Hepatocyte (in vitro differentiated cells): ENCODE measurements at regions not wholly inside any gene's neighbourhood (a gene's known extent, or its start where the extent isn't known, plus 50 kb on each side); places are given as distances from the start of the nearest gene placed in this dataset.

Experiments used
- DNase-seq: peaks from one replicate; pipeline ENCODE4 v3.0.0-alpha.2; 2016; ENCODE audit warnings: low spot score
- H2AFZ ChIP-seq: fragments of 200-600 bp; sonication (generic); 2 replicates; pipeline ENCODE4 v1.6.0; 2016; ENCODE audit warnings: antibody characterized with exemption, mild to moderate bottlenecking
- H3K27ac ChIP-seq: fragments of 200-600 bp; sonication (generic); 2 replicates; pipeline ENCODE4 v1.5.1; 2016; ENCODE audit warnings: mild to moderate bottlenecking
- H3K27me3 ChIP-seq: fragments of 200-600 bp; sonication (generic); 2 replicates; pipeline ENCODE4 v1.6.1; 2016
- H3K36me3 ChIP-seq: fragments of 200-600 bp; sonication (generic); replicated peaks from 2 replicates; pipeline ENCODE4 v1.5.1; 2016; ENCODE audit warnings: low read depth; ENCODE audit not compliant: insufficient read depth
- H3K4me1 ChIP-seq: fragments of 200-600 bp; sonication (generic); 2 replicates; pipeline ENCODE4 v1.5.1; 2016; ENCODE audit warnings: mild to moderate bottlenecking, moderate library complexity; ENCODE audit not compliant: insufficient read depth
- H3K4me2 ChIP-seq: fragments of 200-600 bp; sonication (generic); 2 replicates; pipeline ENCODE4 v1.6.0; 2016
- H3K4me3 ChIP-seq: fragments of 200-600 bp; sonication (generic); 2 replicates; pipeline ENCODE4 v1.5.1; 2016; ENCODE audit warnings: mild to moderate bottlenecking
- H3K79me2 ChIP-seq: fragments of 200-600 bp; sonication (generic); 2 replicates; pipeline ENCODE4 v1.6.0; 2017; ENCODE audit warnings: mild to moderate bottlenecking
- H3K9me2 ChIP-seq: fragments of 200-600 bp; sonication (generic); replicated peaks from 2 replicates; pipeline ENCODE4 v1.6.0; 2017; ENCODE audit warnings: mild to moderate bottlenecking; ENCODE audit not compliant: insufficient read depth
- H3K9me3 ChIP-seq: fragments of 200-600 bp; sonication (generic); 2 replicates; pipeline ENCODE4 v1.5.1; 2016; ENCODE audit warnings: low read depth, mild to moderate bottlenecking
- H4K20me1 ChIP-seq: fragments of 200-600 bp; sonication (generic); 2 replicates; pipeline ENCODE4 v1.6.0; 2016; ENCODE audit warnings: mild to moderate bottlenecking; ENCODE audit not compliant: insufficient read depth, poor library complexity, severe bottlenecking
- CTCF ChIP-seq: fragments of 200-600 bp; sonication (generic); IDR thresholded peaks from 2 replicates; pipeline ENCODE4 v1.5.1; 2016; ENCODE audit warnings: antibody characterized with exemption, mild to moderate bottlenecking; ENCODE audit not compliant: poor library complexity
- EZH2 ChIP-seq: fragments of 200-600 bp; sonication (generic); IDR thresholded peaks from 2 replicates; pipeline ENCODE4 v1.6.1; 2016; ENCODE audit warnings: antibody characterized with exemption, mild to moderate bottlenecking, borderline replicate concordance
- EZH2phosphoT487 ChIP-seq: fragments of 200-600 bp; sonication (generic); IDR thresholded peaks from one replicate; pipeline ENCODE4 v1.6.1; 2018; ENCODE audit warnings: antibody characterized with exemption, mild to moderate bottlenecking, low read depth, moderate library complexity; ENCODE audit not compliant: unreplicated experiment, severe bottlenecking
- WGBS: methylation state at CpG from one replicate; pipeline ENCODE4 v1.1.6; 2016; ENCODE audit warnings: low lambda C conversion rate; ENCODE audit errors: missing lambda C conversion rate; 5-methylcytosine and 5-hydroxymethylcytosine counted together

- H3K79me2 ChIP-seq = no peaks in the 10 kb centered on the region
- no peaks in the 10 kb centered on the region for H3K4me1 ChIP-seq
- TF ChIP-seq EZH2phosphoT487 (no peak), CTCF (no peak), EZH2 (no peak)
- no peaks in the 10 kb centered on the region for H3K36me3 ChIP-seq
- no peaks in the 10 kb centered on the region for H3K9me3 ChIP-seq
- no peak overlapping the region for H3K4me3 ChIP-seq
- DNase-seq = no peak
- H4K20me1 ChIP-seq = no peaks in the 10 kb centered on the region
- H2AFZ ChIP-seq = no peak overlapping the region
- H3K4me2 ChIP-seq = no peak overlapping the region
- H3K27me3 ChIP-seq = no peaks in the 10 kb centered on the region
- H3K9me2 ChIP-seq = no peaks in the 10 kb centered on the region
- no peak overlapping the region for H3K27ac ChIP-seq
These were observed 188.7 kb upstream of the TLE4 start for GRCh38 chr9:79383096-79383495.

GRCh38 chr9:79384091-79384490 lies 187.7 kb upstream of the TLE4 start:
- no peaks in the 10 kb centered on the region for H3K9me3 ChIP-seq
- H3K4me2 ChIP-seq = no peak overlapping the region
- 95% methylated on average over 5 of the region's 5 CpGs for WGBS
- no peaks in the 10 kb centered on the region for H3K27me3 ChIP-seq
- H3K4me3 ChIP-seq = no peak overlapping the region
- H4K20me1 ChIP-seq = no peaks in the 10 kb centered on the region
- H3K27ac ChIP-seq = no peak overlapping the region
- H3K79me2 ChIP-seq = no peaks in the 10 kb centered on the region
- H3K36me3 ChIP-seq = no peaks in the 10 kb centered on the region
- H2AFZ ChIP-seq = no peak overlapping the region
- DNase-seq = no peak
- no peak for TF ChIP-seq EZH2phosphoT487
- TF ChIP-seq EZH2 = no peak
- TF ChIP-seq CTCF = no peak
- H3K4me1 ChIP-seq = no peaks in the 10 kb centered on the region
- no peaks in the 10 kb centered on the region for H3K9me2 ChIP-seq

- Histone ChIP-seq H3K27me3 (no peaks in the 10 kb centered on the region), H3K4me1 (no peaks in the 10 kb centered on the region), H2AFZ (no peak overlapping the region), H3K4me2 (no peak overlapping the region), H4K20me1 (no peaks in the 10 kb centered on the region), H3K4me3 (no peak overlapping the region), H3K27ac (no peak overlapping the region), H3K36me3 (no peaks in the 10 kb centered on the region), H3K9me2 (no peaks in the 10 kb centered on the region), H3K9me3 (no peaks in the 10 kb centered on the region), H3K79me2 (no peaks in the 10 kb centered on the region)
- WGBS = 91% methylated on average over 1 of the region's 1 CpG
- no peak for DNase-seq
- TF ChIP-seq EZH2 = no peak
- TF ChIP-seq EZH2phosphoT487 = no peak
- no peak for TF ChIP-seq CTCF
These were observed 187.3 kb upstream of the TLE4 start for GRCh38 chr9:79384501-79384900.

GRCh38 chr9:79387101-79387835 lies 184.5 kb upstream of the TLE4 start:
- Histone ChIP-seq H3K9me3 (no peaks in the 10 kb centered on the region), H3K79me2 (no peaks in the 10 kb centered on the region), H3K36me3 (no peaks in the 10 kb centered on the region), H4K20me1 (no peaks in the 10 kb centered on the region), H3K27ac (no peak overlapping the region), H3K9me2 (no peaks in the 10 kb centered on the region), H3K4me3 (no peak overlapping the region), H3K4me1 (no peaks in the 10 kb centered on the region), H3K4me2 (no peak overlapping the region), H3K27me3 (no peaks in the 10 kb centered on the region), H2AFZ (no peak overlapping the region)
- TF ChIP-seq CTCF = no peak
- no peak for TF ChIP-seq EZH2phosphoT487
- TF ChIP-seq EZH2 = no peak
- no peak for DNase-seq
- 87% methylated on average over 5 of the region's 5 CpGs for whole genome bisulfite sequencing
